HepG2 (cell line): ENCODE measurements at regions not wholly inside any gene's neighbourhood (a gene's known extent, or its start where the extent isn't known, plus 50 kb on each side); places are given as distances from the start of the nearest gene placed in this dataset.

ENCODE experiments used
- ATAC-seq: fragments of 200-7000 bp; cut with Tn5 transposase; 3 replicates; pipeline ENCODE4 v1.9.1; 2020; ENCODE audit warnings: mild to moderate bottlenecking, moderate library complexity
- BruUV-seq: library from RNA; stranded (reverse); fragments of 400-500 nt; replicated peaks from 2 replicates; lab custom pipeline; 2021; lab: Mats Ljungman, UMichigan
- CTCF ChIA-PET: fragments of 300-600 bp; formaldehyde crosslinking; extraction: SDS; loops from one replicate; lab custom pipeline; 2021; ENCODE audit warnings: low total read pairs, inconsistent platforms, low intra/inter-chr PET ratio; lab: Yijun Ruan, JAX
- POLR2A ChIA-PET: fragments of 350-600 bp; sonication (Branson Sonifier 250); formaldehyde crosslinking; loops from one replicate; lab custom pipeline; 2020; ENCODE audit warnings: antibody characterized with exemption, inconsistent platforms; lab: Yijun Ruan, JAX
- DNase-seq: peaks from one replicate; pipeline ENCODE4 v3.0.0-alpha.2; 2015; ENCODE audit warnings: low spot score
- FAIRE-seq: peaks from 3 replicates; lab custom pipeline; 2011; peaks lifted over from hg19 to GRCh38; lab: Jason Lieb, UNC
- H2AFZ ChIP-seq: one replicate; pipeline ENCODE4 v1.6.1; 2011; ENCODE audit warnings: low read length, inconsistent platforms
- H3K27ac ChIP-seq: fragments of 300-600 bp; 3 replicates; pipeline ENCODE4 v1.8.0; 2011; ENCODE audit warnings: mixed run types, mild to moderate bottlenecking, mixed read lengths, low read length, inconsistent platforms; ENCODE audit not compliant: insufficient read depth; ENCODE audit errors: extremely low read length
- H3K27me3 ChIP-seq, 2 experiments: fragments of 200-600 bp in 1 of 2; 2 replicates in 1 of 2; 3 replicates in 1 of 2; pipeline versions ENCODE4 v1.6.0 to v1.8.0; 2011; ENCODE audit warnings: low read length in 2 of 2, mild to moderate bottlenecking in 2 of 2, moderate library complexity in 2 of 2, inconsistent platforms in 1 of 2; ENCODE audit not compliant: insufficient read depth in 2 of 2, control insufficient read depth in 1 of 2
- H3K36me3 ChIP-seq, 2 experiments: fragments of 200-600 bp in 1 of 2; replicated peaks in 1 of 2; 2 replicates in 1 of 2; 3 replicates in 1 of 2; pipeline versions ENCODE4 v1.5.1 to v1.8.0; 2011; ENCODE audit warnings: low read length in 2 of 2, inconsistent platforms in 1 of 2; ENCODE audit not compliant: insufficient read depth in 2 of 2, control insufficient read depth in 1 of 2
- H3K4me1 ChIP-seq: 2 replicates; pipeline ENCODE4 v1.5.1; 2012; ENCODE audit warnings: low read length, inconsistent platforms; ENCODE audit not compliant: insufficient read depth
- H3K4me2 ChIP-seq: 2 replicates; pipeline ENCODE4 v1.6.0; 2011; ENCODE audit warnings: low read depth, low read length, inconsistent platforms
- H3K4me3 ChIP-seq, 3 experiments: fragments of 200-600 bp in 1 of 3; sonication (generic), shearing (Covaris generic) in 1 of 3; replicated peaks in 1 of 3; 2 replicates each; pipeline ENCODE4 v1.5.1; 2011 to 2016; ENCODE audit warnings: low read length in 3 of 3, inconsistent platforms in 2 of 3, low read depth in 2 of 3, mild to moderate bottlenecking in 2 of 3, control low read depth in 1 of 3, mixed read lengths in 1 of 3; ENCODE audit not compliant: insufficient read depth in 1 of 3
- H3K79me2 ChIP-seq: one replicate; pipeline ENCODE4 v1.6.1; 2011; ENCODE audit warnings: low read length, inconsistent platforms; ENCODE audit not compliant: insufficient read depth
- H3K9ac ChIP-seq: 2 replicates; pipeline ENCODE4 v1.6.0; 2011; ENCODE audit warnings: mild to moderate bottlenecking, low read depth, low read length, inconsistent platforms; ENCODE audit not compliant: insufficient read depth
- H3K9me3 ChIP-seq: 2 replicates; pipeline ENCODE4 v1.5.1; 2012; ENCODE audit warnings: mild to moderate bottlenecking, low read length
- H4K20me1 ChIP-seq: 2 replicates; pipeline ENCODE4 v1.6.0; 2011; ENCODE audit warnings: inconsistent platforms, mild to moderate bottlenecking, low read length, moderate library complexity; ENCODE audit not compliant: insufficient read depth
- GATAD1 ChIP-seq: IDR thresholded peaks from 2 replicates; pipeline ENCODE4 v1.6.1; 2016; ENCODE audit warnings: missing genetic modification reagents, missing compliant biosample characterization
- MAFF ChIP-seq: IDR thresholded peaks from 2 replicates; pipeline ENCODE4 v1.6.1; 2011; ENCODE audit warnings: low read depth, low read length, improper control_type of control experiment
- NFE2L1 ChIP-seq: sonication (generic); formaldehyde crosslinking; IDR thresholded peaks from 2 replicates; pipeline ENCODE4 v1.4.0; 2020; ENCODE audit warnings: missing genetic modification reagents, mild to moderate bottlenecking, borderline replicate concordance
- RBAK ChIP-seq: sonication (generic); formaldehyde crosslinking; IDR thresholded peaks from 2 replicates; pipeline ENCODE4 v1.5.1; 2020; ENCODE audit warnings: mild to moderate bottlenecking, missing genetic modification reagents
- SRSF1 ChIP-seq: fragments of 200-400 bp; formaldehyde crosslinking; optimal IDR thresholded peaks from 2 replicates; pipeline ENCODE3; 2017; ENCODE audit warnings: mild to moderate bottlenecking, low read depth, low read length, moderate library complexity
- WGBS: methylation state at CpG from one replicate; pipeline ENCODE4 v1.1.6; 2017; ENCODE audit warnings: low lambda C conversion rate; 5-methylcytosine and 5-hydroxymethylcytosine counted together
- in situ Hi-C: cut with HindIII; loops from 2 replicates; pipeline ENCODE4 v1.10.0; 2017; ENCODE audit warnings: low pct_unique_long_range_greater_than_20kb; ENCODE audit not compliant: extremely low pct_ligation_motif_present
- intact Hi-C: fragments of 100-400 bp; cut with micrococcal nuclease; formaldehyde crosslinking; loops from one replicate; pipeline ENCODE4 v1.10.0; 2022; ENCODE audit not compliant: unreplicated experiment
- TF ChIP-seq, protein P1 (sequence below): sonication (generic); formaldehyde crosslinking; IDR thresholded peaks from 2 replicates; pipeline ENCODE4 v1.4.0; 2020; ENCODE audit warnings: mild to moderate bottlenecking, missing genetic modification reagents
- TF ChIP-seq, protein P2 (sequence below): sonication (generic); formaldehyde crosslinking; IDR thresholded peaks from 2 replicates; pipeline ENCODE4 v1.8.1; 2023; ENCODE audit warnings: missing genetic modification reagents, inconsistent platforms, borderline replicate concordance

- no peak for FAIRE-seq
- POLR2A ChIA-PET: no interaction called here
- Histone ChIP-seq H3K4me1 (no peaks in the 10 kb centered on the region), H3K9me3 (no peaks in the 10 kb centered on the region), H3K79me2 (no peaks in the 10 kb centered on the region), H3K27me3 (peaks cover 2 to 24% of the 10 kb centered on the region in 2 experiments; a peak in 3 of 5 replicates), H3K4me2 (no peak overlapping the region), H3K9ac (no peak overlapping the region), H3K27ac (no peak overlapping the region), H2AFZ (no peak overlapping the region), H3K36me3 (no peaks in the 10 kb centered on the region), H3K4me3 (no peak overlapping the region), H4K20me1 (no peaks in the 10 kb centered on the region)
- intact Hi-C loops: no loop called here
- 18% methylated on average over 4 of the region's 4 CpGs for WGBS
- no TSS peak for BruUV-seq
- in situ Hi-C loops: no loop called here
- TF ChIP-seq RBAK (peak; percentile 77), GATAD1 (CRISPR knock-in tag) (no peak), SRSF1 (no peak), NFE2L1 (CRISPR knock-in tag) (no peak), MAFF (no peak)
- TF ChIP-seq, protein P1, sequence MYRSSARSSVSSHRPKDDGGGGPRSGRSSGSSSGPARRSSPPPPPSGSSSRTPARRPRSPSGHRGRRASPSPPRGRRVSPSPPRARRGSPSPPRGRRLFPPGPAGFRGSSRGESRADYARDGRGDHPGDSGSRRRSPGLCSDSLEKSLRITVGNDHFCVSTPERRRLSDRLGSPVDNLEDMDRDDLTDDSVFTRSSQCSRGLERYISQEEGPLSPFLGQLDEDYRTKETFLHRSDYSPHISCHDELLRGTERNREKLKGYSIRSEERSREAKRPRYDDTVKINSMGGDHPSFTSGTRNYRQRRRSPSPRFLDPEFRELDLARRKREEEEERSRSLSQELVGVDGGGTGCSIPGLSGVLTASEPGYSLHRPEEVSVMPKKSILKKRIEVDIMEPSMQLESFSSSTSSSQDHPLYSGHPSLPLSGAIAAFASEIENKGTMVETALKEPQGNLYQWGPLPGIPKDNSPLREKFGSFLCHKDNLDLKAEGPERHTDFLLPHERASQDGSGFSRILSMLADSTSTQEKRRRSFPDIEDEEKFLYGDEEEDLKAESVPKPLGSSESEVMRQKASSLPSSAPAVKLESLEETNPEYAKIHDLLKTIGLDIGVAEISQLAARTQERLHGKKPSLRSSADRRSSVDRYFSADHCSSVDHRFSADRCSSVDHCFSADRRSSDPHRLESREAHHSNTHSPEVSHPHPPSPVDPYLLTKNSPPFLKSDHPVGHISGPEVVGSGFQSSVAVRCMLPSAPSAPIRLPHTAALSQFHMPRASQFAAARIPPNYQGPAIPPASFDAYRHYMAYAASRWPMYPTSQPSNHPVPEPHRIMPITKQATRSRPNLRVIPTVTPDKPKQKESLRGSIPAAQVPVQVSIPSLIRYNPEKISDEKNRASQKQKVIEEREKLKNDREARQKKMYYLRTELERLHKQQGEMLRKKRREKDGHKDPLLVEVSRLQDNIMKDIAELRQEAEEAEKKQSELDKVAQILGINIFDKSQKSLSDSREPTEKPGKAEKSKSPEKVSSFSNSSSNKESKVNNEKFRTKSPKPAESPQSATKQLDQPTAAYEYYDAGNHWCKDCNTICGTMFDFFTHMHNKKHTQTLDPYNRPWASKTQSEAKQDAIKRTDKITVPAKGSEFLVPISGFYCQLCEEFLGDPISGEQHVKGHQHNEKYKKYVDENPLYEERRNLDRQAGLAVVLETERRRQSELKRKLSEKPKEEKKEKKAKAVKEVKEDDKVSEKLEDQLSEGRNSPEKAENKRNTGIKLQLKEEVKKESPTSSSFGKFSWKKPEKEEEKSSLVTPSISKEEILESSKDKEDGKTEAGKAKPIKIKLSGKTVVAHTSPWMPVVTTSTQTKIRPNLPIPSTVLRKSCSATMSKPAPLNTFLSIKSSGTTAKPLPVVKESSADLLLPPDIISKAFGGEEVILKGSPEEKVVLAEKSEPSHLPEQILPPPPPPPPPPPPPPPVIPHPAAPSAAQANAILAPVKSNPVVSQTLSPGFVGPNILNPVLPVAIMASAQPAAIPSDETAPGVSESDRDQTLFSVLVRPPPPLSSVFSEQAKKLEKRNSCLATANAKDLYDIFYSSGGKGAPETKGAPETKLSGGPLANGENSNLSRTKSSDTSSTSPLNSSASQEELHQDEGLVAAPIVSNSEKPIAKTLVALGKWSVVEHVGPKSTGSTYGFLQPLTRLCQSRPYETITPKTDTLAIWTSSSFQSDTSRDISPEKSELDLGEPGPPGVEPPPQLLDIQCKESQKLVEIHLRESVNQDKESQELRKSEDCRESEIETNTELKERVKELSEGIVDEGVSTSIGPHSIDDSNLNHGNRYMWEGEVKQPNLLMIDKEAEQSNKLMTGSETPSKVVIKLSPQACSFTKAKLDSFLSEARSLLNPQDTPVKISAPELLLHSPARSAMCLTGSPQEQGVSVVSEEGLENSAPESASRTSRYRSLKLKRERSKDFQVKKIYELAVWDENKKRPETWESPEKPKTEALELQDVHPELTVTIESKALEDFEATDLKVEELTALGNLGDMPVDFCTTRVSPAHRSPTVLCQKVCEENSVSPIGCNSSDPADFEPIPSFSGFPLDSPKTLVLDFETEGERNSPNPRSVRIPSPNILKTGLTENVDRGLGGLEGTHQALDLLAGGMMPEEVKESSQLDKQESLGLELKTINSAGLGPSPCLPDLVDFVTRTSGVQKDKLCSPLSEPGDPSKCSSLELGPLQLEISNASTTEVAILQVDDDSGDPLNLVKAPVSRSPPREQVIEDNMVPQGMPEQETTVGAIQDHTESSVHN (CRISPR knock-in tag): no peak
- TF ChIP-seq, protein P2, sequence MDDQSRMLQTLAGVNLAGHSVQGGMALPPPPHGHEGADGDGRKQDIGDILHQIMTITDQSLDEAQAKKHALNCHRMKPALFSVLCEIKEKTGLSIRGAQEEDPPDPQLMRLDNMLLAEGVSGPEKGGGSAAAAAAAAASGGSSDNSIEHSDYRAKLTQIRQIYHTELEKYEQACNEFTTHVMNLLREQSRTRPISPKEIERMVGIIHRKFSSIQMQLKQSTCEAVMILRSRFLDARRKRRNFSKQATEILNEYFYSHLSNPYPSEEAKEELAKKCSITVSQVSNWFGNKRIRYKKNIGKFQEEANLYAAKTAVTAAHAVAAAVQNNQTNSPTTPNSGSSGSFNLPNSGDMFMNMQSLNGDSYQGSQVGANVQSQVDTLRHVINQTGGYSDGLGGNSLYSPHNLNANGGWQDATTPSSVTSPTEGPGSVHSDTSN (CRISPR knock-in tag): no peak
- ATAC-seq: no peak
- CTCF ChIA-PET: no interaction called here
- DNase-seq: no peak
These were observed 136.4 kb upstream of the EEPD1 start for GRCh38 chr7:36016648-36017047.
